ENCODE measurements at regions not wholly inside any gene's neighbourhood (a gene's known extent, or its start where the extent isn't known, plus 50 kb on each side); places are given as distances from the start of the nearest gene placed in this dataset.

- TF ChIP-seq EZH2 (IDR thresholded peaks at IDR 0.05; ENCODE audit: insufficient read depth, poor library complexity, severe bottlenecking) = no peak
- TF ChIP-seq EZH2phosphoT487 (IDR thresholded peaks at IDR 0.05; ENCODE audit: insufficient read depth, low read depth) = no peak
Measured at GRCh38 chr2:49643149-49643548, 488.8 kb upstream of the FSHR start.
